K562 (cell line): ENCODE measurements at regions not wholly inside any gene's neighbourhood (a gene's known extent, or its start where the extent isn't known, plus 50 kb on each side); places are given as distances from the start of the nearest gene placed in this dataset.

Source experiments
- ATAC-seq: fragments of 200-7000 bp; cut with Tn5 transposase; 3 replicates; pipeline ENCODE4 v1.9.1; 2020; ENCODE audit warnings: moderate library complexity
- BruUV-seq: library from RNA; stranded (reverse); fragments of 400-500 nt; replicated peaks from 2 replicates; lab custom pipeline; 2021; lab: Mats Ljungman, UMichigan
- CTCF ChIA-PET: fragments of 300-600 bp; formaldehyde crosslinking; extraction: SDS; loops from one replicate; lab custom pipeline; 2021; ENCODE audit warnings: low intra/inter-chr PET ratio; lab: Yijun Ruan, JAX
- POLR2A ChIA-PET: fragments of 300-600, 350-650 bp; sonication (Branson Sonifier 250); formaldehyde crosslinking; extraction: SDS; loops from one replicate; lab custom pipeline; 2021; ENCODE audit warnings: antibody characterized with exemption, inconsistent platforms; lab: Yijun Ruan, JAX
- DNase-seq, 4 experiments: peaks; one replicate each; pipeline versions ENCODE4 v3.0.0 to v3.0.0-alpha.2; 2011 to 2018; ENCODE audit warnings: low spot score in 3 of 4, mixed read lengths in 3 of 4; ENCODE audit errors: extremely low read depth in 1 of 4
- FAIRE-seq: peaks from 2 replicates; lab custom pipeline; 2011; peaks lifted over from hg19 to GRCh38; lab: Jason Lieb, UNC
- H2AFZ ChIP-seq: 2 replicates; pipeline ENCODE4 v1.6.0; 2011; ENCODE audit warnings: low read depth, low read length, control low read depth, inconsistent platforms
- H3K27ac ChIP-seq: fragments of 200-600 bp; 3 replicates; pipeline ENCODE4 v1.8.0; 2011; ENCODE audit warnings: low read depth, mild to moderate bottlenecking, control low read depth, inconsistent platforms, low read length, moderate library complexity, mixed read lengths; ENCODE audit errors: extremely low read depth
- H3K27me3 ChIP-seq, 2 experiments: fragments of 300-600 bp in 1 of 2; 2 replicates in 1 of 2; 3 replicates in 1 of 2; pipeline versions ENCODE4 v1.6.0 to v1.8.0; 2011; ENCODE audit warnings: inconsistent platforms in 2 of 2, low read length in 2 of 2, mild to moderate bottlenecking in 1 of 2, mixed read lengths in 1 of 2, moderate library complexity in 1 of 2; ENCODE audit not compliant: control insufficient read depth in 2 of 2, insufficient read depth in 2 of 2
- H3K36me3 ChIP-seq: fragments of 300-600 bp; 3 replicates; pipeline ENCODE4 v1.8.0; 2011; ENCODE audit warnings: mild to moderate bottlenecking, low read length, inconsistent platforms; ENCODE audit not compliant: control insufficient read depth, insufficient read depth
- H3K4me1 ChIP-seq, 2 experiments: fragments of 200-600 bp in 1 of 2; replicated peaks in 1 of 2; 2 replicates in 1 of 2; 3 replicates in 1 of 2; pipeline versions ENCODE4 v1.5.1 to v1.8.0; 2011; ENCODE audit warnings: inconsistent platforms in 2 of 2, low read length in 2 of 2, mild to moderate bottlenecking in 1 of 2, mixed read lengths in 1 of 2, moderate library complexity in 1 of 2; ENCODE audit not compliant: control insufficient read depth in 2 of 2, insufficient read depth in 2 of 2
- H3K4me2 ChIP-seq: 2 replicates; pipeline ENCODE4 v1.6.1; 2011; ENCODE audit warnings: low read length, control low read depth, inconsistent platforms, mixed read lengths; ENCODE audit not compliant: insufficient read depth
- H3K4me3 ChIP-seq: fragments of 200-600 bp; sonication (generic), shearing (Covaris generic); 2 replicates; pipeline ENCODE4 v1.5.1; 2016; ENCODE audit warnings: control low read depth, inconsistent platforms
- H3K79me2 ChIP-seq: fragments of 200-600 bp; 3 replicates; pipeline ENCODE4 v1.8.0; 2011; ENCODE audit warnings: low read length, inconsistent platforms; ENCODE audit not compliant: control insufficient read depth, insufficient read depth
- H3K9ac ChIP-seq, 2 experiments: 2 replicates each; pipeline versions ENCODE4 v1.6.0 to v1.6.1; 2011; ENCODE audit warnings: low read depth in 2 of 2, low read length in 2 of 2, control low read depth in 1 of 2, inconsistent platforms in 1 of 2, mild to moderate bottlenecking in 1 of 2, mixed read lengths in 1 of 2; ENCODE audit not compliant: insufficient read depth in 1 of 2
- H3K9me1 ChIP-seq: one replicate; pipeline ENCODE4 v1.6.0; 2011; ENCODE audit warnings: inconsistent platforms, mild to moderate bottlenecking, low read length, moderate library complexity; ENCODE audit not compliant: control insufficient read depth, insufficient read depth
- H3K9me3 ChIP-seq: replicated peaks from 2 replicates; pipeline ENCODE4 v1.5.1; 2011; ENCODE audit warnings: low read depth, low read length, inconsistent platforms; ENCODE audit not compliant: control insufficient read depth, insufficient read depth
- H4K20me1 ChIP-seq: replicated peaks from 2 replicates; pipeline ENCODE4 v1.6.1; 2011; ENCODE audit warnings: low read length, inconsistent platforms, mixed read lengths; ENCODE audit not compliant: control insufficient read depth, insufficient read depth
- BRD4 ChIP-seq: fragments of 200-600 bp; sonication (generic); IDR thresholded peaks from 2 replicates; pipeline ENCODE4 v1.6.1; 2017; ENCODE audit warnings: inconsistent platforms
- DPF2 ChIP-seq: fragments of 450-650 bp; IDR thresholded peaks from 2 replicates; pipeline ENCODE4 v1.6.1; 2016
- FIP1L1 ChIP-seq: fragments of 200-400 bp; formaldehyde crosslinking; IDR thresholded peaks from 2 replicates; pipeline ENCODE4 v1.6.1; 2018; ENCODE audit warnings: mild to moderate bottlenecking, low read depth, low read length; ENCODE audit not compliant: poor library complexity, severe bottlenecking
- FOXP4 ChIP-seq: sonication (generic); formaldehyde crosslinking; IDR thresholded peaks from 2 replicates; pipeline ENCODE4 v1.8.0; 2022; ENCODE audit warnings: mild to moderate bottlenecking, missing genetic modification reagents, borderline replicate concordance
- HDAC6 ChIP-seq: IDR thresholded peaks from 2 replicates; pipeline ENCODE4 v1.6.1; 2012; ENCODE audit warnings: low read depth, mild to moderate bottlenecking, control low read depth, inconsistent platforms, low read length, moderate library complexity
- MAFF ChIP-seq: IDR thresholded peaks from 2 replicates; pipeline ENCODE4 v1.6.1; 2012; ENCODE audit warnings: low read length, improper control_type of control experiment
- MAFK ChIP-seq: IDR thresholded peaks from 2 replicates; pipeline ENCODE4 v1.6.1; 2011; ENCODE audit warnings: low read length, improper control_type of control experiment
- NCOA4 ChIP-seq: fragments of 450-650 bp; IDR thresholded peaks from 2 replicates; pipeline ENCODE4 v1.6.1; 2018; ENCODE audit warnings: mild to moderate bottlenecking; ENCODE audit not compliant: partially characterized antibody
- NR2F6 ChIP-seq: fragments of 450-650 bp; formaldehyde crosslinking; IDR thresholded peaks from 2 replicates; pipeline ENCODE4 v1.4.0; 2020; ENCODE audit warnings: mild to moderate bottlenecking
- OTX1 ChIP-seq: fragments of 450-650 bp; formaldehyde crosslinking; IDR thresholded peaks from 2 replicates; pipeline ENCODE4 v1.4.0; 2022; ENCODE audit warnings: mild to moderate bottlenecking
- PHTF2 ChIP-seq: fragments of 250-450 bp; sonication (Bioruptor Pico); IDR thresholded peaks from 2 replicates; pipeline ENCODE4 v1.5.0; 2021; ENCODE audit warnings: mild to moderate bottlenecking
- POLR2H ChIP-seq: IDR thresholded peaks from 2 replicates; pipeline ENCODE4 v1.6.1; 2016; ENCODE audit warnings: missing genetic modification characterization, low read depth, mild to moderate bottlenecking, control low read depth, missing compliant biosample characterization, moderate library complexity
- RNF2 ChIP-seq: sonication (generic); IDR thresholded peaks from 2 replicates; pipeline ENCODE4 v1.6.1; 2016
- TEAD1 ChIP-seq, 2 experiments: fragments of 450-650 bp in 1 of 2; sonication (generic) in 1 of 2; formaldehyde crosslinking; IDR thresholded peaks; 2 replicates each; pipeline versions ENCODE4 v1.4.0 to v1.8.0; 2020 to 2022; ENCODE audit warnings: mild to moderate bottlenecking in 2 of 2, missing genetic modification reagents in 1 of 2
- TRIM28 ChIP-seq: fragments of 450-650 bp; IDR thresholded peaks from 2 replicates; pipeline ENCODE4 v1.6.1; 2017
- ZKSCAN1 ChIP-seq: fragments of 150-350 bp; IDR thresholded peaks from 2 replicates; pipeline ENCODE4 v1.6.1; 2016; ENCODE audit warnings: low read depth, low read length
- ZNF134 ChIP-seq: fragments of 250-450 bp; sonication (Bioruptor Pico); conservative IDR thresholded peaks from 2 replicates; pipeline ENCODE4 v1.4.0; 2020
- ZNF316 ChIP-seq: fragments of 450-650 bp; IDR thresholded peaks from 2 replicates; pipeline ENCODE4 v1.6.1; 2016
- ZNF57 ChIP-seq: fragments of 450-650 bp; formaldehyde crosslinking; IDR thresholded peaks from 2 replicates; pipeline ENCODE4 v1.4.0; 2020; ENCODE audit warnings: mild to moderate bottlenecking, moderate library complexity
- ZNF764 ChIP-seq: fragments of 250-450 bp; sonication (Bioruptor Pico); IDR thresholded peaks from 2 replicates; pipeline ENCODE4 v1.4.0; 2020; ENCODE audit warnings: low read depth, mild to moderate bottlenecking, moderate library complexity
- WGBS: fragments of 100-300 bp; shearing (Covaris generic); methylation state at CpG from one replicate; pipeline ENCODE4 v1.1.6; 2016; ENCODE audit warnings: low coverage, mixed read lengths; ENCODE audit not compliant: insufficient coverage; ENCODE audit errors: missing lambda C conversion rate; 5-methylcytosine and 5-hydroxymethylcytosine counted together
- in situ Hi-C: fragments of 300-500 bp; cut with MboI; formaldehyde crosslinking; loops from 4 replicates; pipeline ENCODE4 v1.15.0; 2018; ENCODE audit warnings: inconsistent platforms, mixed read lengths
- intact Hi-C: fragments of 100-400 bp; cut with micrococcal nuclease; formaldehyde crosslinking; loops from 2 replicates; pipeline ENCODE4 v1.14.2; 2022

GRCh38 chr5:161084115-161084514 is 232.1 kb upstream of the ATP10B start:
- peak; percentile 48 for TF ChIP-seq ZNF316
- peak; percentile 20; the same call in 1 of the 2 replicates for TF ChIP-seq MAFK
- no peak for TF ChIP-seq TRIM28
- peak; percentile 40 for TF ChIP-seq MAFF
- FAIRE-seq = no peak
- Histone ChIP-seq H3K9me1 (no peaks in the 10 kb centered on the region), H3K27me3 (no peaks in the 10 kb centered on the region), H3K4me3 (no peak overlapping the region), H3K9ac (no peak overlapping the region), H3K36me3 (no peaks in the 10 kb centered on the region), H3K79me2 (no peaks in the 10 kb centered on the region), H3K27ac (no peak overlapping the region), H2AFZ (no peak overlapping the region), H4K20me1 (no peaks in the 10 kb centered on the region), H3K9me3 (no peaks in the 10 kb centered on the region), H3K4me2 (no peak overlapping the region), H3K4me1 (no peaks in the 10 kb centered on the region)
- intact Hi-C loops = no loop called here
- DNase-seq = no peak
- no peak for ATAC-seq
- no TSS peak for BruUV-seq
- ChIA-PET POLR2A (no interaction called here), CTCF (no interaction called here)
- in situ Hi-C loops = no loop called here
- 3% methylated on average over 2 of the region's 2 CpGs for WGBS

- ATAC-seq = no peak
- H3K4me1 ChIP-seq = no peaks in the 10 kb centered on the region
- in situ Hi-C loops = no loop called here
- CTCF ChIA-PET = no interaction called here
- H3K9ac ChIP-seq = no peak overlapping the region
- no peak overlapping the region for H3K4me3 ChIP-seq
- FAIRE-seq = no peak
- WGBS = 0% methylated on average over 4 of the region's 4 CpGs
- no peak overlapping the region for H3K4me2 ChIP-seq
- intact Hi-C loops = no loop called here
- H3K36me3 ChIP-seq = no peaks in the 10 kb centered on the region
- BruUV-seq = no TSS peak
- no peaks in the 10 kb centered on the region for H3K9me1 ChIP-seq
- H4K20me1 ChIP-seq = no peaks in the 10 kb centered on the region
- POLR2A ChIA-PET = no interaction called here
- H3K79me2 ChIP-seq = no peaks in the 10 kb centered on the region
- no peak overlapping the region for H2AFZ ChIP-seq
- H3K27me3 ChIP-seq = no peaks in the 10 kb centered on the region
- no peak overlapping the region for H3K27ac ChIP-seq
- H3K9me3 ChIP-seq = no peaks in the 10 kb centered on the region
- no peak for DNase-seq
- TF ChIP-seq NR2F6 (CRISPR knock-in tag) (no peak), PHTF2 (CRISPR knock-in tag) (no peak), POLR2H (tag) (no peak), TRIM28 (no peak), ZNF134 (no peak), DPF2 (no peak), HDAC6 (no peak), FOXP4 (CRISPR knock-in tag) (no peak), ZNF764 (CRISPR knock-in tag) (no peak), RNF2 (no peak), ZNF57 (CRISPR knock-in tag) (no peak), TEAD1 (CRISPR knock-in tag; IDR thresholded peaks at IDR 0.05) (no peak), ZKSCAN1 (no peak), BRD4 (no peak), OTX1 (CRISPR knock-in tag) (no peak), NCOA4 (no peak), FIP1L1 (no peak)
Observed at GRCh38 chr5:161078793-161079192, 226.8 kb upstream of the ATP10B start.
